ES-I3 (cell line): ENCODE measurements at regions not wholly inside any gene's neighbourhood (a gene's known extent, or its start where the extent isn't known, plus 50 kb on each side); places are given as distances from the start of the nearest gene placed in this dataset.

Experiments
- H3K36me3 ChIP-seq: 2 replicates; pipeline ENCODE4 v1.6.1; 2013; ENCODE audit warnings: mild to moderate bottlenecking, low read length, control low read depth, moderate library complexity; ENCODE audit not compliant: insufficient read depth
- H3K4me1 ChIP-seq: 2 replicates; pipeline ENCODE4 v1.6.1; 2013; ENCODE audit warnings: mild to moderate bottlenecking, control low read depth, low read length; ENCODE audit not compliant: insufficient read depth
- H3K9ac ChIP-seq: 2 replicates; pipeline ENCODE4 v1.6.1; 2013; ENCODE audit warnings: low read depth, mild to moderate bottlenecking, low read length, moderate library complexity
- H3K9me3 ChIP-seq: 2 replicates; pipeline ENCODE4 v1.6.1; 2013; ENCODE audit warnings: mild to moderate bottlenecking, low read length, moderate library complexity; ENCODE audit not compliant: control insufficient read depth, insufficient read depth

DNA sequence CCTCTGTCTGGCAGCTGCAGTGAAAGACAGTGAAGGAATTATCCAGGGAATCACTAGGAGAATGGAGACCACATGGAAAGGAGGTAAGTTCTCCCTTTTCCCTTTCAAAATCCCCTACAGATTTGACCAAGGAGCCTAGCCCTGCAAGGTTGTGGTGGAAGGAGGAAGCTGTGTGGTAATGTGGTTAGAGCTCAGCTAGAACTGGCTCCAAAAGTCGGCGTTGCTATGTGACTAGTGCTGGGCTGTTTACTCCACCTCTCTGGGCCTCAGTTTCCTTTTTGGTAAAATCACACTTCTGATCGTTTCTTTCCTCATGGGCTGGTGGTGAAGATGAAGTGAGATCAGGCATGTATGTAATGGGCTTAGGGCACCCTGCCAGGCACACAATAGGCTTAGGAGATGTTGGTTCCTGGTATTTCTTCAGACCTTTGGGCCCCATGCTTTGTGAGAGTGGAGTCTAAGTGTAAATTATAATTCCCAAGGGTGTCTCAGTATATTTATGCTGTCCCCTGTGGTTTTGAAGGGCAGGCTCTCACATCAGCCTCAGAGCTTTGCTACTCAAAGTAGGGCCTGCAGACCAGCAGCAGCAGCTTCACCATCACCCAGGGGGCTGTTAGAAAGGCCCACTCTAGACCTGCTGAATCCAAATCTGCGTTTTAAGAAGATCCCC lies 183.7 kb upstream of the BCOR start:
- Histone ChIP-seq H3K4me1 (peaks cover 7% of the 10 kb centered on the region), H3K36me3 (no peaks in the 10 kb centered on the region), H3K9ac (no peak overlapping the region), H3K9me3 (0 out of 2 replicates have a peak, but pooled peaks cover 4% of the 10 kb centered on the region)

DNA sequence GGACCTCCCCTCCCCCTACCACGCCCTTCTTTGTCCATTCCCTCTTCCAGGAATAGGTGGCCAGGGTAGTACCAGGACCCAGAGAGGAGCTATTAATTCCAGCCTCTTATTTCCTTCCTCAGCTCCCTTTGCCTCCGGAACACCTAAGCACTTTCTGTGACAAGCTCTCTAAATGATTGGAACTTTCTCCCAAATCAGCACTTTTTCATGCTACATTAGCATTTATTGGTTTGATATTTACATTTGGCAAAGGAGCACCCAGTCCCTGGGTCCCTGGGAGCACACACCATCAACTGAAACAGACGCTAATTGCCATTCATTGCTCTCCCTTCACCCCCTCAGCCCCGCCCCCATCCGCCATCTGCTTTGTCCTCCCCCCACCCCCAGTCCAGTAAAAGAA lies 182.0 kb upstream of the BCOR start:
- Histone ChIP-seq H3K9me3 (no peaks in the 10 kb centered on the region), H3K9ac (no peak overlapping the region), H3K36me3 (no peaks in the 10 kb centered on the region), H3K4me1 (peaks cover 7% of the 10 kb centered on the region)

DNA sequence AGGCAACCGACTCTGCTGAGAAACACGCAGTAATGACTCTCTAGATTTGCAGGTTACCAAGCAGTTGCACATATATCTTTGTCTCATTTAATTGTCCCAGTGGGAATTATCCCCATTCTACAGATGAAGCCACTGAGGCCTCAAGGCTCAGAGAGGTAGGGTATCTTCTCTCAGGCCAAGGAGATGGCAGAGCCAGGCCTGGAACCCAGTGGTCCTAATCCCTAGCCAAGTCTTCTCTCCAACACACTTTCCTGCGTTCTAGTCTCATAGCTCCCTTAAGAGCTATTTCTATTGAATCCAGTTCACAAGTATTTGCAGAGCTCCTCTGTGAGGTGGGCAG lies 181.3 kb upstream of the BCOR start:
- Histone ChIP-seq H3K9ac (no peak overlapping the region), H3K9me3 (no peaks in the 10 kb centered on the region), H3K4me1 (peaks cover 7% of the 10 kb centered on the region), H3K36me3 (no peaks in the 10 kb centered on the region)

DNA sequence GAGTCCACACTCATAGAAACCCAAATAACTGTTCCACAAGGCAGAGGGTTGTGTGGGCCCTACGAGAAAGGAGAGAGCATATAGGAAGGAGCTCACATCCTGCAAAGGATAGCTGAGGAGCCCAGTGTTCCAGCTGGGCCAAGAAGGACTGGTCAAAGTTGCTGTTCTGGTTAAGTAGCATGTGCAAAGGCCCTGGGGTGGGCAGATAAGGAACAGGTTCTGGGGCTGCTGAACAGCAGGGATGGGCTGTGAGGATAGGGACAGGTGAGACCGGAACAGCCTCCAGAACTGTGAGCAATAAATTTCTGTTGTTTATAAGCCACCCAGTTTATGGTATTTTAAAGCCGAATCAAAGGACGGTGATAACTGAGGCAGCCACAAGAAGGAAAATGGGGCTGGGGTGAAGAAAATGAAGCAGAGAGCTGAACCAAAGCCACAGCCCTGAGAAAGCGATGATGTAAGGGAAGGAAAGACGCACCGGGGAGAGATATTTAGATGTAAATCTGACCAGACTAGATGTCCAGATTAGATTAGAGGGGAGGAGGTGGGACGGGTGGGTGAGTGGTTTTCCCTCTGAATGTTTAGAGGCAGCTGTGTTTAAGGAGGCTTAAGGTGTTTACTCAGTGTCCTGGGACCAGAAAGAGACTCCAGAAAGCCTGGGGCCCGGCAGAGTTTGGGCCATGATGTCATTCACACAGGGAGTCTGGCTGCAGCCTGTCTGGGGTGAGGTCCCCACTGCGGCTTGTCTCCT lies 180.8 kb upstream of the BCOR start:
- Histone ChIP-seq H3K36me3 (no peaks in the 10 kb centered on the region), H3K9me3 (no peaks in the 10 kb centered on the region), H3K9ac (no peak overlapping the region), H3K4me1 (peaks cover 7% of the 10 kb centered on the region)

DNA sequence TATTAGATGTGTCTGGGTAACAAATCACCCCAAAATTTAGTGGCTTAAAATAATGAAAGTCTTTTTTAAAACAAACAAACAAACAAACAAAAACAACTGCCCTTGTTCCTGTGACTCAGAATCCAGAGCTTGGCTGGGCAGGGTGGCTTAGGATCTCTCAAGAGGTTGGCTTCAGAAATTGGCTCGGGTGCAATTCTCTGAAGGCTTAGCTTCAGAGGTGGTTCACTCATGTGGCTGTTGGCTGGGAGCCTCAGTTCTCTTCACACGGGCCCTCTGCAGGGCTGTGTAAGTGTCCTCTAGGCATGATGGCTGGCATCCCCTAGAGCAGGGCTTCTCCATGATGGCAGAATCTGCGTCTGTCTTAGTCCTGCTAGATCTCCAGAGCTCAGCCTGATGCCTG lies 179.9 kb upstream of the BCOR start:
- Histone ChIP-seq H3K9me3 (no peaks in the 10 kb centered on the region), H3K36me3 (no peaks in the 10 kb centered on the region), H3K4me1 (peaks cover 7% of the 10 kb centered on the region), H3K9ac (no peak overlapping the region)

DNA sequence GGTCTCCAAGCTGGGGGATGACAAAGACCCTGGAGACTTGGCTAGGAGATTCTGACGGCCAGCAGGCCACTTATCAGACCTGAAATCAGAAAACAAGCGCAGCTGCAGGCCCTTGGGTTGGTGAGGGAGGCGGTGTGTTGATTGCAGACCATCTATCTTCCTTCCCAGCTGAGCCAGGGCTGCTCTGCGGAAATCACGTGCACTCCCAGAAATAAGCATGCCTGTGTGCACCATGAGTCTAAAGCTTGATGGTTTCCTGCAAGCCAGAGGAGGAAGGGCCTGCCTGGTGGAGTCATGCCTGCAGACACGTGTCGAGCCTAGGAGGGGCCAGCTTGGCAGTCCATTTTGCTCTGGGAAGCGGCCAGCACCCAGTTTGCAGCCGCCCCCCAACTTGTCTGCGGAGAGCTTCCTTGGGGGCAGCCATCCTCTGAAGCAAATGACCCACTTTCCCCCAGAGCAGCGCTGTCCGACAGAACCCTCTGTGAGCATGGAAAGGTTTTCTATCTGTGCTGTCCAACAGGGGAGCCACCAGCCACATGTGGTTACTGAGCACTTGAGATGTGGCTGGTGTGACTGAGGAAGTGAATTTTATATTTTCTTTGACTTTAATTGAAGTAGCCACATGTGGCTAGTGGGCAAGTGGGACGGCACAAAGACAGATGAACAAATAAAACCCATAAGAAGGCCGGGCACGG lies 175.7 kb upstream of the BCOR start:
- no peaks in the 10 kb centered on the region for H3K36me3 ChIP-seq
- no peaks in the 10 kb centered on the region for H3K9me3 ChIP-seq
- H3K4me1 ChIP-seq, result peaks cover 5% of the 10 kb centered on the region; the same call in 1 of the 2 replicates
- H3K9ac ChIP-seq, result no peak overlapping the region

DNA sequence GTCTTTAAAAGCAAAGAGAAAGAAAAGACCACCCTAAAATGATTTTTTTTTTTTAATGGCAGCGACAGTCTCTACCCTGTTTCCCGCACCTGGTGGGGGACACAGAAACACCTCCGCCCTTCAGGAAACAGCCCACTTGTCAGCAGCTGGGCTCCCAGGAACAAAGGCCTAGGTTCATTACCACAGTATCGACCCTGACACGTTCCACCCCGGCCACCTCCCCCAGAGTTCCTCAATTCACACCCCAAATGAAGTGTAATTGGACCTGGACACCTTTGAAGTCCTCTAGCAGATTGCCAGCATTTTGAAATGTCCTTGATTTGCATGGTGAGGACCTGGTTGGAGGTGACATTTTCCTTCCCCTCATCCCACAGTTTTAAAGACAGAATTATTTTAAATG lies 175.0 kb upstream of the BCOR start:
- no peaks in the 10 kb centered on the region for H3K9me3 ChIP-seq
- peaks cover 6% of the 10 kb centered on the region; the same call in 1 of the 2 replicates for H3K4me1 ChIP-seq
- no peak overlapping the region for H3K9ac ChIP-seq
- H3K36me3 ChIP-seq, result no peaks in the 10 kb centered on the region

DNA sequence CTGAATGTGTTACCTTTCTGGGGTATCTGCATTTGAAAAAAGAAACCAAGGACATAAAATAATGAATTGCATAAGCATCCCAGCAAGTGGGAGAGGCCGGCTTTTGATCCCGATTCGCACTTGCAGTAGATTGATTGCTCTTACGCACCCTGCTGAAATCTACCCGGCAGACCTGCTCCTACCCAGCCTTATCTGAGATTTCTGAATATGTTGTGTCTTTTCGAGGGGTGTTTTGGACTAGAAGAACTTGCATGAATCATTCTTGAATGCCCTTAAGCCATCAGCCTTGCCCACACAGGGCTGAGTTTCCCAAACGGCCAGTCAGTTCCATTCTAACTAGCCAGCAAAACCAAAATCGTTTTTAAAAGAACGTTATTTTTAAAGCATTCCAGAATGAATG lies 174.4 kb upstream of the BCOR start:
- H3K4me1 ChIP-seq, result peaks cover 7% of the 10 kb centered on the region; the same call in 1 of the 2 replicates
- H3K9me3 ChIP-seq, result no peaks in the 10 kb centered on the region

DNA sequence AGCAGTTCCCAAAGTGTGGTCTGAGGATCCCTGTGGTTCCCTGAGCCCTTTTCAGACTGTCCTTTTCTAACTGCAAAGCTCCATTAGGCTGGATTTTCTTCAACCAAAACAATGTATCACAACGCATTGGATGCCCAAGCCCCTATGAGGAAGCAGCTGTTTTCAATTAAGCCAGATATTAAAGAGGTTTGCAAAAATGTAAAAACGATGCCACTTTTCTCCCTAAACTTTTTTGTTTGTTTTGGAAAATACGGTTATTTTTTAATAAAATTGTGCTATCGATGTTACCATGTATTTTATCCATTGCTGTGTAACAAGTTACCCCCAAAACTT lies 170.4 kb upstream of the BCOR start:
- peaks cover 17% of the 10 kb centered on the region; the same call in 1 of the 2 replicates for H3K4me1 ChIP-seq
- H3K36me3 ChIP-seq, result no peaks in the 10 kb centered on the region
- no peak overlapping the region for H3K9ac ChIP-seq
- no peaks in the 10 kb centered on the region for H3K9me3 ChIP-seq

More for the DNA sequence above, 174.4 kb upstream of the BCOR start:
- Histone ChIP-seq H3K9ac (no peak overlapping the region), H3K36me3 (no peaks in the 10 kb centered on the region)

DNA sequence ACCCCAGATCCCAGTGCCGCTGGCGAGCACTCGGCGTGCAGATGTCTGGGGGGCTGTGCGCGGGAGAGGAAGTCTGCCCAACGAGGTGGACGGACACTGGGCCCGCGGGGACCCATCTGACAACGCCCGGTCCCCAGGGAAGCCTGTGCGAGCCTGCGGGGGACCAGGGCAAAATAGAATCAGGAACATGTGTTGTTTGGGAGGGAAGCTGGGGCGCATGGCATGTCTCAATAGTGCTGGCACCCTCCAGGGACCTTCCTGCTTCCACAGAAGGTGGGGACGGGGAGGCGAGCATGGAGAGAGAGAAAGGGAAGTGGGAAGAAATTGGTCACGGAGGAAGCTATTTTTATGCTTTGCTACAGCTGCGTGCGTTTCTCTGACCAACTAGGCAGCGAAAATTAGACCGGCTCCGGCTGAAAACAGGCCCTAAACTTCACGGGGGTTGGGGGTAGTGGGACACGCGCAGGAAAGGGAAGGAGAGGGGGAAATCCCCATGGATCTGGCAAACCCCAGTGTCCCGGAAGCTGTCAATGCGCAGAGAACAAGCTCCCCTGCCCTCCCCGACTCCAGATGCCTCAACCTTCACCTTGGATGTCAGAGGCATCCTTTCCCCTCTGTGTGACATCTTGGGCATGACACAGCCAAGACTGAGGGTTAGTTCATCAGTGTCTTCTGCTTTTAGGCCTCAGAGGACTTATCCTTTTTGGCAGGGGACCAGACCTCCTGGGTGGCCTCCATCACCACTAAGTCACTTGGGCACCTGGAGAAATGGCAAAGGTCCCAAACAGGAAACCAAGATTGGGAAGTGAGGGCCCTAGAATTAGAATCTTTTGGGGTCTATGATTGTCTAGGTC lies 169.8 kb upstream of the BCOR start:
- Histone ChIP-seq H3K36me3 (no peaks in the 10 kb centered on the region), H3K4me1 (peaks cover 20% of the 10 kb centered on the region; the same call in 1 of the 2 replicates), H3K9ac (peak overlapping the region; percentile 48), H3K9me3 (no peaks in the 10 kb centered on the region)

DNA sequence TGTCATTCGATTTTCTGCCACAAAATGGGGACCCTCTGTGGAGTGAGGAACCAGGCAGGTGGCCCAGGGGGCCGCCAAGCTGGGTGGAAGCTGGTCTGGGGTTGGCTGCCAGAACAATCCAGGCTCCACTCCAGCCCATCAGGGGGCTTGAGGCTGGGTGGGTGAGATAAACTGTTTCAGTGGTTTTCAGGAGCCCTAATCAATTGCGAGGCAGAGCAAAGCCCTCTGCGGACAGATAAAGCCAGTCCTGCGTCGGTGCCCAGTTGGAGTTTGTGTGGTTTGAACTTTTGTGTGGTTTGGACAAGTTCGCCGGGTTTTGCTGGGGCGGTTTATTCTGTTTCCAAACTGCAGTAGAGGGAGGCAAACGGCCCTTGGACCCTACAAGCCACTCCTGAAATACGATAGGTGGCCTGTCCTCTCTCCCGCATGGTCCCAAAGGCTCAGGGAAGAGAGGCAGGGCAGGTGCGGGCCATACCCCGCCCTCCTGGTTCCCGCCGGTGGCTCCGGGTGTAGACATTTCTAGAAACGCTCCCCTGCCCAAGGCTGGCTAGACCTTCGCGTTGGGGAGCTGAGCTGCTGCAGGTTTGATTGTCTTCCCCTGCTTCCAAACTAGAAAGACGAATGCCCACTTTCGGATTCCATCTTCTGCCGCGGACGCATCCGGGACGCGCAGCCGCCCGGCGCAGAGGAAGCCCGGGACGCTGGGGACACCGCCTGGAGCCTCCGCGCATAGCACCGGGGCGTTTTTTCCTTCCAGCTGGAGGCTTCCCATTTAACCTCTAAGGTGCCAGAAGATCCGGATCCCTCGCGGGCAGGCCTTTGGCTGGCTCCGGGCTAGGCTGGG lies 169.0 kb upstream of the BCOR start:
- Histone ChIP-seq H3K4me1 (peaks cover 16% of the 10 kb centered on the region; the same call in 1 of the 2 replicates), H3K9ac (peak overlapping the region; percentile 48; the same call in 1 of the 2 replicates), H3K9me3 (no peaks in the 10 kb centered on the region), H3K36me3 (no peaks in the 10 kb centered on the region)

DNA sequence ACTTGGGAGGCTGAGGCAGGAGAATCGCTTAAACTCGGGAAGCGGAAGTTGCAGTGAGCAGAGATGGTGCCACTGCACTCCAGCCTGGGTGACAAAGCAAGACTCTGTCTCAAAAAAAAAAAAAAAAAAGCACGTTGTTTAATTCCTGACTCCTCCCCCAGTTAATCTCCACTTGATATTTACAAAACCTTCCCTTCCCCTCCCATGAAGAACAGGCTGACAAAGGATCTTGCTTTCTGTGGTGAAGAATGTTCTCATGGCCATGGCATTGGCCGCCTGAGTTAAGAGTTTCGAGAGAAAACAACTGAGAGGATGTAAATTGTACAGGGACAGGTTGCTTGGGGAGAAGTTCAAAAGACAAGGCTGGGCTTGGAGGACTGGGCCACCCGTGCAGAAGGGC lies 168.2 kb upstream of the BCOR start:
- Histone ChIP-seq H3K4me1 (peaks cover 16% of the 10 kb centered on the region; the same call in 1 of the 2 replicates), H3K9ac (no peak overlapping the region), H3K36me3 (no peaks in the 10 kb centered on the region), H3K9me3 (no peaks in the 10 kb centered on the region)

DNA sequence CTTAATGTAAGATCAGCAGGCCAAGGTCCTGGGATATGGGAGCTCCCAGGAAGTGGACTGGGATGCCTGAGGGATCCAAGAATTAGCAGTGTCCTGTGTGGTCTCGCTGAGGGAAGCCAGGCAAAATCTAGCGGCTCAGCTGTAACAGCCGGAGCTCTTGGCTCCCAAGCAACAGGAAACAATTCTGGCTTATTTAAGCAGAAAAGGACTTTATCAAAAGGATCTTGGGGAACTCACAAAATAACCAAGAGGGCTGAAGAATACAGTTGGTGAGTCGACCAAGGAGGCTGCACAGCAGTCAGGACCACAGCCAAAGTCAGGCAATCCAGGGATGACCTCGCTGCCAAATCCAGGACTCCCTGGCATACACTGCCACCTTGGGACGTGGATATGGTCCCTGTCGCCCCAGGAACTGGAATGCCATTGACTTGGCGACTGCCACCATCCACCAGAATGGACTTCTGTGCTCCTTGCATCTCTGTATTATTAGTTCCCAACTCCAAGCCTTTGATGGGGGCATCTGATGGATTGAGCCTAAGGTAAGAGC lies 165.3 kb upstream of the BCOR start:
- no peaks in the 10 kb centered on the region for H3K9me3 ChIP-seq
- H3K36me3 ChIP-seq, result no peaks in the 10 kb centered on the region
- peaks cover 21% of the 10 kb centered on the region; the same call in 1 of the 2 replicates for H3K4me1 ChIP-seq
- H3K9ac ChIP-seq, result no peak overlapping the region
